GM18508 (cell line): ENCODE measurements at regions not wholly inside any gene's neighbourhood (a gene's known extent, or its start where the extent isn't known, plus 50 kb on each side); places are given as distances from the start of the nearest gene placed in this dataset.
"Not testable (repeated sequence)": the region's sequence is repeated elsewhere in the genome, so short reads cannot be mapped to it uniquely, and the experiment has no call there.

Experiments used
- ATAC-seq: cut with Tn5 transposase; IDR thresholded peaks from one replicate; pipeline ENCODE4 v1.9.1; 2021; ENCODE audit warnings: moderate number of reproducible peaks; ENCODE audit not compliant: insufficient read depth, unreplicated experiment

DNA sequence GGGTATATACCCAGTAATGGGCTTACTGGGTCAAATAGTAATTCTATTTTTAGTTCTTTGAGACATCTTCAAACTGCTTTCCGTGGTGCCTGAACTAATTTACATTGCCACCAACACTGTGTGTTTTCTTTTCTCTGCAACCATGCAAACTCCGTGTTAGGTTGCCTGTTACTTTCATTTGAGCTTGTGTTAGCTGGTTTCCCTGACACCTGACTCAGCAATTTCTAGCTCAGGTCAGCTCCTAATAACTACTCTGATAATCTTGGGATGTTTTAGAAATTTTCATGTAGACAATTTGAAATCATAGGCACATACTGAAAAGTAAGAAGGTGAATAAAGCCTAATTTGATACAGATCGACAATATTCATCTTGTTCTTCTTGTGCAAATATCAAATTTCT is 132.3 kb downstream of the ADCYAP1 start:
- ATAC-seq: no peak

DNA sequence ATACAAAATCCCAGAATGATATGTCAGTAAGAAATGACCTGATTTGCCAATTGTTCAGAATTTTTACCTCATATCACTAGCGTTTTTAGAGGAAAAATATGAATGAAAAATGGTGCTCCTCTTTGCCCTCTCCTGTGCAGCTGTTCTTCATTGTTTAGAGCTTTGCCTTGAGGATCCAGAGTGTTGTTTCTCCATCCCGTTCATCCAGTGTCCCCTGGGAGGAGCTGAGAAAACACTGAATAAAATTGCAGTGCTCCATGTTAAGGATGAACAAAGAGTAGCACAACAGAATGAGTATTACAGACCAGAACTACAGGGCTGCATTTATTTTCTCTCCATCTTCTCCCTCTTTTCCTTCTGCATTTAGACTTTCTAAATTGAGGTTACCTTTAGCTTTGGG is 133.1 kb downstream of the ADCYAP1 start:
- no peak for ATAC-seq

DNA sequence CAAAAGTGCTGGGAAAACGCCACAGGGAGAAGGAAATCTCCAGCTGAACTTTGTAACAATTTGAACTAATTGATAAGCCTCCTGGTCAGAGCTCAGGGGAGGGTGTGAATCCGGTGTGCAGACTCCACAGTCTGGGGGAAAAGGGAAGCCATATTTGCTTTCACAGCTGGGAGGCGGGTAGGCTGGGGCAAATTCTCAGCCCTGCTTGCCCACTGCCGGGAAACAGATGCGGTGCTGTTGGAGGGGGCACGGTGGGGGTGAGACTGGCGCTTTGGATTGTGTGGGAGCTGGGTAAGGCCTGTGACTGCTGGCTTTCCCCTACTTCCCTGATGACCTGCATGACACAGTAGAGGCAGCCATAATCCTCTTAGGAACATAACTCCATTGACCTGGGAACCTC is 134.8 kb downstream of the ADCYAP1 start:
- no peak for ATAC-seq

DNA sequence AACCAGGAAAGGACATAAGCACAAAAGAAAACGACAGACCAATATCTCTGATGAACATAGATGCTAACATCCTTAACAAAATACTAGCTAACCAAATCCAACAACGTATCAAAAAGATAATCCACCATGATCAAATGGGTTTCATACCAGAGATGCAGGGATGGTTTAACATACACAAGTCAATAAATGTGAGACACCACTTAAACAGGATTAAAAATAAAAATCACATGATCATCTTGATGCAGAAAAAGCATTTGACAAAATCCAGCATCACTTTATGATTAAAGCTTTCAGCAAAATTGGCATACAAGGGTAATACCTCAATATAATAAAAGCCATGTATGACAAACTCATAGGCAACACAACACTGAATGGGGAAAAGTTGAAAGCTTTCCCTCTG is 138.4 kb downstream of the ADCYAP1 start:
- ATAC-seq: not testable (repeated sequence)

DNA sequence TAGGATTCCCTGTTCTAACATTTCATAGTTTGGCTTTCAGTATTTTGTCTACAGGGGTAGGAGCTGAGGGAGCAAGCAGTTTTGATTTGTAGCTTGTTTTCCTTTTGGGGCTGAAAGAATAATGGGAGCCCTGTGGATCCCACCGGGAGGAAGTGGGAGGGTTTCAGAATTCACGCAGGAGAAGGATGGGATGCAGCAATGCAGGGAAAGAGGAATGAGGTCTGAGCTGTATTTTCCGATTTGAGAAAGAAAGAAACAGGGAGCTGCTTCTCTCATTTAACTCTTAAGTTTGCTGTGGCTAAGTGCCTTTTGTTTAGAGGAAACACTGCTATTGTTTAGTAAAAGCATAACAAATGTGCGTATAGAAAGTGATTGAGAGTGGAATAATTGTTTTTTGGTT is 141.0 kb downstream of the ADCYAP1 start:
- no peak for ATAC-seq

DNA sequence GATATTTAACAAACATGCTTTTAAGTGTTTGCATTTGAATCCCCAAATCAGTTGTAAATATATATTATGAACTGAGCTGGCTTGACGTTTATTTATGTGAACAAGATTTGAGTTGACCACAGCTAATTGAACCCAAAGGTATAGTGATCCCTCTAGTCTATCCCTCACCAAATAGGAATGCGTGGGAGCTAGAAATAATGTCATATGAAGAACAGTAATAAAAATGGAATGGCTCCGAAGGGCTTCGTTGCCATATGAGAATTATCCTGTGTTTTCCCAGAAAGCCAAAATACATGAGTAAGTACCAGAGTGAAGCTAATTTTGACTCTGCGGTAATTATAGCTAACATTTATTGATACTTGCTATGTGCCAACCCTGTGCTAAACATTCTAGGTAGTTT is 142.7 kb downstream of the ADCYAP1 start:
- ATAC-seq: no peak

DNA sequence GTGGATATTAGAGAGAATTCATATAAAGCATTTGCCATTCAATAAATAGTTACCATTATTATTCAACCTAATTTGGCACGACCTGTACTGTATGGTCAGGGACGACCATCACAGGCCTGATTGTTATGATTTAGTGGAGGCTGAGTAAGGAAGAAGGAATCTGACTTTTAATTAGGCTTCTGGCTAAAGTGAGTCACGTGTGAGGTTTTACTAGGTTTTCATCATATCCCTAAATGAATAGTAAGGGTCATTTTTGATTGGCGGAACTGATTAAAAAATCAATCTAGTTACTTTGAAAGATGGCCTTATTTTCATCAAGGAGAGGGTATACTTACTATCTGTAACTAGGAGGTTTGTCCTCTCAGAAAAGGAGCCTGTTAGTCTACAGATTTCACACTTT is 143.4 kb downstream of the ADCYAP1 start:
- ATAC-seq: no peak

DNA sequence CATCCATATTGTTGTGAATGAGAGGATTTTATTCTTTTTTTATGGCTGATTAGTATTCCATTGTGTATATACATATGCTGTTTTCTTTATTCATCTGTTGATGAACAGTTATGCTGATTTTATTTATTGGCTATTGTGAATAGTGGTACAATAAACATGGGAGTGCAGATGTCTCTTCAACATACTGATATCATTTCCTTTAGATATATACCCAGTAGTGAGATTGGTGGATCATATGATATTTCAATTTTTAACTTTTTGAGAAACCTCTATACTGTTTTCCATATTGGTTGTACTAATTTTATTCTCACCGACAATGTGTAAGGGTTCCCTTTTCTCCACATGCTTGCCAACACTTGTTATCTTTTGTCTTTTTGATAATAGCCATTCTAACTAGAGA is 144.5 kb downstream of the ADCYAP1 start:
- ATAC-seq: no peak

DNA sequence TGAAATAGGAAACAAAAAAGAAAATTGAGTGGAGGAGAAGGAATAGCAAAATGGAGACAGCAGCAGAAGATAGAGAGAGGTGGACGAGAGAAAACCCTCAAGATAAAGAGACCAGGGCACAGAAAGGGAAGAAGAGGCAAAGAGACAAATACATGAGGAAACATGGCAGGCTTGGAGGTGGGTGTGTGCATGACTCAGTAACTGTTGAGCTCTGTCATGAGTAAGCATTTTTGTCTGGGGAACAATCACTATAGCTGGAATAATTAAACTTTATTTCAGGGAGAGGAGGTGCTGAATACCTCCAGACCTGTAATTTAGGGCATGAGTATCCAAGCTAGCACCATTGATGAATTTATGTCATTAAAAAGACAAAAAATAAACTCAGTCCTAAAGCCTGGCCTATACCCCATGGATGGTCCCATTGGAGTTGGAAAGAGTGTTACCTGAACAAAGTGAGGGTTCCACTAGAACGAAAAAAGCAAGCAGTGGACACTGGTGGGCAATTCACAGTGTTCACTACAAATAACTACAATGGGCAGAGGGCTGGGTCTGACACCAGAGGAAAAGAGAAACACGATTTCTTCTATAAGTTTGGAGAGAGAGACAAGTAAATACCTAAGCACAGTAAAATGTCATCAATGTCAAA is 145.5 kb downstream of the ADCYAP1 start:
- no peak for ATAC-seq

DNA sequence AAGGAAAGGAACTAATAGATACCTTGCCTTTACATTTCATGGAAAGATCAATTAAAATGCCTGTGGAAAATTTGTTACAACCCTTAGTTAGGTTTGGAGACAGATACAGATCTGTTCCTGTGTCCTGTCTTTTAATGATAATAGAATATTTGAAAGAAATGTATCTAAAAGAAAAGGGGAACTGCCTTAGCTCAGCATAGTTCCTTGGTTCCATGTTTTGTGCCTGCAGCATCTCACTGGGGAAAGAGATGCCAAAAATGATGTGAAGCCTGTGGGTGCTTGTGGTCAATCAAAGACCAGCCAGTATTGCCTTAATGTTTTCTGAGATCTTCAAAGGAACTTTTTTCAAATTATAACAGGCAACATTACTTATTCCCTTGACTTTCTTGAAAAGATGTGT is 147.6 kb downstream of the ADCYAP1 start:
- no peak for ATAC-seq

DNA sequence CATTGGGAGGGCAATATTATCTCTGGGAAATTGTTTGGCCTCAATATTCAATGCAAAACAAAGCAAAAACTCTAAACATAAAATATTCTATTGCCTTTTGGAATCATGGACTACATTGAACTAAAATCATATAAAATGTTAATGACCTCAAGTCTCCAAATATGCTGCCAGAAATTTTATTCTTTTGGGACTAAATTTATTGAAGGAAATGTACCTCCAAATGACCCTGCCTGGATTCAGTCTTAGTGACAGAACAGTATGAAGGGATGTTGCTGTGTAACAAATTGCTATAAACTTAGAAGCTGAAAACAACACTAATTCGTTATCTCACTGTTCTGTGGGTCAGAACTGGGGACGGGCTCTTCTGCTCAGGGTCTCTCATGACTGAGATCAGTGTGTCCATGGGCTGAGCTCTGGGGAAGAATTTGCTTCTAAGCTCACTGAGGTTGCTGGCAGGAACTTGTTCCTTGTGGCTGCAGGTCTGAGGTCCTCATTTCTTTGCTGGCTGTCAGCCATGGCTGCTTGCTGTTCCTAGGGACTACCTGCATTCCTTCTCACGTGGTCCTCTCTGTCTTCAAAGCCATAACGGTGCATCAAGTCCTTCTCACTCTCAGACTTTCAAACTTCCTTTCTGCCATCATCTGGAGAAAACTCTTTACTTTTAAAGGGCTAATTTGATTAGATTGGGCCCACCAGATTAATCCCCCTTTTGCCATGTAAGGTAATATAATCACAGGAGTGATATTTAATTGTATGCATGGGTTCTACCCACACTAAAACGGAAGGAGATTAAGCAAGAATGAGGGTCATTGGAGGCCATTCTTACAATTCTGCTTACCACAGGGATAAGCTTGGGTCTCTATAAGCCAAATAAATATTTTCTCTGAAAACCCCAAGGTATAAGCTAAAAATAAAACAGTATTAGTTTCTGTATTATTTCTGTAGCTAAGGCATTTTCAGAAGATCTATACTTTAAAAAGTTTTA is 149.0 kb downstream of the ADCYAP1 start:
- no peak for ATAC-seq

DNA sequence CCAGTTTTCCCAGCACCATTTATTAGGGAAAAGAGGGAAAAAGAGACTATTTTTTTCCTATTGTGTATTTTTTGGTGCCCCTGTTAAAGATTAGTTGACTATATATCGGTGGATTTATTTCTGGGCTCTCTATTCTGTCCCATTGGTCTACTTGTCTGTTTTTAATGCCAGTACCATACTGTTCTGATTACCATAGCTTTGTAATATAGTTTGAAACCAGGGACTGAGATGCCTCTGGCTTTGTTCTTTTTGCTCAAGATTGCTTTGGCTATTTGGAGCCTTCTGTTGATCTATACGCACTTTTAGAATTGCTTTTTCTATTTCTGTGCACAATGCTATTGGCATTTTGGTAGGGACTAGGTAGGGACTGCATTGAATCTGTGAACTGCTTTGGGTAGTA is 151.7 kb downstream of the ADCYAP1 start:
- no peak for ATAC-seq

DNA sequence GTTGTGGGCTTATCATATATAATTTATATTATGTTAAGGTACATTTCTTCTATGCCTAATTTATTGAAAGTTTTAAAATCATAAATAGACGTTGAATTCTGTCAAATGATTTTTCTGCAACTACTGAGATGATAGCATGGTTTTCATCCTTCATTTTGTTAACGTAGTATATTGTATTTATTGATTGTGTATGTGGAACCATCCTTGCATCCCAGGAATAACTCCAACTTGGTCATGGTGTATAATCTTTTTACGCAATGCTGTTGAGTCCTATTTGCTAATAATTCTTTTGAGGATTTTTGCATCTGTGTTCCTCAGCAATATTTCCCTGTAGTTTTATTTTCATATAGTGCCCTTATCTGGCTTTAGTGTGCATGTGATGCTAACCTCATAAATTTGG is 152.7 kb downstream of the ADCYAP1 start:
- ATAC-seq: no peak

DNA sequence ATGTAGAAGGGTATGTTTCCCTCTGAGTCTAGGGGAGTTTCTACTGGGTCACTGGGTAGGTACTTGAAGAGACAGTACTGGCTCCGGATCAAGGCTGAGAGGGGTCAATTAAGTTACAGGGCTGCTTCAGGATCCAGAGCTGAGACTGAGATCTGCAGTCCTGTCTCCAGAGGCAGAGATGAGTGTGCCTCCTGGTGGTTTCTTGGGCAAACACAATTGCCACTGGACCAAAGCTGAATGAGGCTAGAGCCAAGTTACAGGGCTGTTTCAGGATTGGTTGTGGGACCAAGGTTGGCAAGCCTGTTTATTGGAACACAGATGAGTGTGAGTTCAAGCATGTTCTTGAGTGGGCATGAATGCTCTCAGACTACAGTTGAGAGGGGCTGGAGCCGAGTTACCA is 157.9 kb downstream of the ADCYAP1 start:
- ATAC-seq: no peak

DNA sequence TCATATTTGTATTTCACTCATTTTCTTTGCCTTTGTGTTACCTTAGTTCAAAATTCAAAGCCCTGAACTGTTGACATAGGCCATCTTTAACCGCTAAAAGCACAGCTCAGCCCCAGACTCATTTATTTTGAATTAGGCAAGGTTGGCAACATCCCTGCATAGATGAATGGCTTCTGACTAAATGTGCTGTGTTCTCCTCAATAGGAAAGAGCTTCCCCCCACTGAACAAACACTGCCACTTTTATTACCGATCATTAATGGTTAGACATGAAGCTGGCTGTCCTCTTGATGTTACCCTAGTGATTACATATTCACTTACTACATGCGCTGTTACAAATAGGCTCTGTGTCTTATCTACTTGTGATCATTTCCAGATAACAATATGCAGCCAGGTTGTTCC is 170.7 kb downstream of the ADCYAP1 start:
- ATAC-seq: no peak

DNA sequence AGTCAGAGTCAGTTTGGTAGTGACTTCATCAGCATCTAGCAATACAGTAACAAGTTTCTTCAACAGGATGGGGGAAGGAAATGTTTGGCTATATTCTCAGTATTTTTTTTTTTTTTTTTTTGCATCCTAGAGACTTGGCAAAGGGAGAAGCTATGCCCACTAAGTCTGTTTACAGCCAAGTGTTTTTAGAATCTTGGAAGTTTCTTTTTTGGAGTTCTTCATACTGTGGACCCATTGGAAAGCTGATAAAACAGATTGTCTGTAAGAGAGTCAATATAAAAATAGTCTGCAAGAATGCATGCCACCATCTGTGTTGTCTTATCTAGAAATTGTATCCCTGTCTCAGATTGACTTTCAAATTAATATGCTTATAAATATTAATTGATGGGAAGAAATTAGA is 171.2 kb downstream of the ADCYAP1 start:
- no peak for ATAC-seq

DNA sequence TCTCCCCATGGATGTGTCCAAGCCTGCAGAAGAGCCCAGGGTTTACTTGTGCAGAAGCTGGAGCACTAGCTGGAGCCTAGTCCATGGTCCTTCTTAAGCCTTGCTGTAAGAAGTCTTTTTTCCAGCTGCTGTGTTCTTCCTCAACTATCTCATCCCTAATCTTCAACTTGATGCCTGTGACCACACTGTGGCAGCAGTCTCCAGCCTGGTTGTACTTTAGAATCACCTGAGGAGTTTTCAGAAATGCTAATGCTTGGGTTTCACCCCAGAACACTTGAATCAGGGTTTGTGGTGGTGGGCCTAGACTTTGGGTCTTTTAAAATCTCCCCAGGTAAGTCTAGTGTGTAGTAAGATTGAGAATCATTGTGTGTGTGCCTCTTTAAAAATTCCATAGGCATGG is 173.6 kb downstream of the ADCYAP1 start:
- no peak for ATAC-seq

DNA sequence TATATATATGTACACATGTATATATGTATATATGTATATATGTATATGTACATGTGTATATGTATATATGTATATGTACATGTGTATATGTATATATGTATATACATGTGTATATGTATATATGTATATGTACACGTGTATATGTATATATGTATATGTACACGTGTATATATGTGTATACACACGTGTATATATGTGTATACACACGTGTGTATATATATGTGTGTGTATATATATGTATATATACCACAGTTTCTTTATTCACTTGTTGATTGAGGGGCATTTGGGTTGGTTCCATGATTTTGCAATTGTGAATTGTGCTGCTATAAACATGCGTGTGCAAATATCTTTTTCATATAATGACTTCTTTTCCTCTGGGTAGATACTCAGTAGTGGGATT is 179.0 kb downstream of the ADCYAP1 start:
- ATAC-seq: not testable (repeated sequence)

DNA sequence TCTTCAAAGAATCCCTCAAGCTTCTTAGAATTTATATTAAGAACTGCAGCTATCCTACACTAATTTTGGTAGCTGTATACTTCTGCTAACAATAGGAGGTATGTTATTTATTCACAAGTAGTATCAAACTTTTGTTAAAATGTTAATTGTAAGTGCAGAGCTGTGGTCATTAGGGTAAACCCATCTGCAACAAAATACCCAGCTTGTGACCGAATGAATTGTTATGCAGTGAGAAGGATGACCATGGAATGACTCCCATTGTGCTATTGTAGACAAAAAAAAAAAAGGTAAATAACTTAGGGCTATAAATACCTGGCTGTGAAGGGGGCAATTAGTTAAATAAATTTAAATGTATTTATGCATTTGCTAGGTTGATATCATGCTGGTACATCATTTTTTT is 186.1 kb downstream of the ADCYAP1 start:
- no peak for ATAC-seq

DNA sequence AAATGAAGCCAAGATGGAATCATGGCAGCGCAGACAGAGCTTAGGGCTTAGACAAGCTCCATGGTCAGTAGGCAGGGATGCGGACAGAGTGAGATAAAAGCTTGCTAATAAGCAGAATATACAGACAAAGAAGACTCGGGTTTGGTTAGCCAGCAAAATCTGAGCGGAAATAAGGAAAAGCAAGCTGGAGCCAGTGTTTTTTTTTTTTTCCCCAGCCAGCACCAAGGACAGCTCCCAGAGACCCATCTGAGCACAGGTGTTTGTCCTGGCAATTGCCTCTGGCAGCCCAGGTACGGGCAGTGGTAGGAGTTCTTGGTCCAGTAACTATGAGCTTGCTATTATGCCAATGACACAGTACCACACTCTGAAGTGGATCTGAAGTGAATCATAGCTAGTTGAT is 187.6 kb downstream of the ADCYAP1 start:
- no peak for ATAC-seq

DNA sequence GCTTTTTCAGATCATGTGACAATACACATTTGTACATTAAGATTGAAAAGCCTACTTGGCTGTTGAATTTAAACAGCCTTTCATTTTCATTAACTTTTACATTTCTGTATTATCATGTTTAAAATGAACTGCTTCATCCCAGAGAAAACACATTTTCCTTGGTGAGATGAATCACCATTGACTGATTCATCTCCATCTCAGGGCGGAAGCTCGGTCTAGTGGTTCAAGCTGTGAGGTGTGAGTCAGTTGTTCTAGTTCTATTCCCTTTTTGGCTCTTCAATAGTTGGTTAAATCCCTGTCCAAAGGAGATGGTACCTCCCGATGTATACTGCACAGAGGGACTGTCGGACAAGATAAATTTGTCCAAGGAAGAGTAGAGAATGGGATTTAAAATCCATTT is 189.7 kb downstream of the ADCYAP1 start:
- ATAC-seq: no peak
